HG03060 (cell line): ENCODE measurements at regions not wholly inside any gene's neighbourhood (a gene's known extent, or its start where the extent isn't known, plus 50 kb on each side); places are given as distances from the start of the nearest gene placed in this dataset.

ENCODE experiments used
- ATAC-seq: cut with Tn5 transposase; IDR thresholded peaks from one replicate; pipeline ENCODE4 v1.9.1; 2021; ENCODE audit warnings: low read depth, moderate number of reproducible peaks; ENCODE audit not compliant: unreplicated experiment

DNA sequence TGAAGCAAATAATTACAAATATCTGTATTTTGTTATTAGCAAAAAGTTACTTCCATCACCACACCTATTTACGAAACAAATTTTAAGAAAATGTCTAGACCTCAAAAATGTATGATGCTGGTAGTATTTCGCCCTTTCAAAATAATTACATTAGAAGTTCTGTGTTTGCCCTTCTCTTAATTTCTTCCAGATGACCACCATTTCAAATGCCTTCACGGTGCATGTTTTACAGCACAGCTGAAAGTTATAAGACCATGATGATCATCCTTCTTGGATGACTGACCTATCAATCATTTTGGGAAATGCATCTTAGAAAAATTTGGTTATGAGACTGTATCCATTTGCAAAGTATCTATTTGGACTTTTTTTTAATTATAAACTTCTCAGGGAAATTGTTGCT lies 390.8 kb downstream of the SLITRK6 start:
- ATAC-seq: no peak

DNA sequence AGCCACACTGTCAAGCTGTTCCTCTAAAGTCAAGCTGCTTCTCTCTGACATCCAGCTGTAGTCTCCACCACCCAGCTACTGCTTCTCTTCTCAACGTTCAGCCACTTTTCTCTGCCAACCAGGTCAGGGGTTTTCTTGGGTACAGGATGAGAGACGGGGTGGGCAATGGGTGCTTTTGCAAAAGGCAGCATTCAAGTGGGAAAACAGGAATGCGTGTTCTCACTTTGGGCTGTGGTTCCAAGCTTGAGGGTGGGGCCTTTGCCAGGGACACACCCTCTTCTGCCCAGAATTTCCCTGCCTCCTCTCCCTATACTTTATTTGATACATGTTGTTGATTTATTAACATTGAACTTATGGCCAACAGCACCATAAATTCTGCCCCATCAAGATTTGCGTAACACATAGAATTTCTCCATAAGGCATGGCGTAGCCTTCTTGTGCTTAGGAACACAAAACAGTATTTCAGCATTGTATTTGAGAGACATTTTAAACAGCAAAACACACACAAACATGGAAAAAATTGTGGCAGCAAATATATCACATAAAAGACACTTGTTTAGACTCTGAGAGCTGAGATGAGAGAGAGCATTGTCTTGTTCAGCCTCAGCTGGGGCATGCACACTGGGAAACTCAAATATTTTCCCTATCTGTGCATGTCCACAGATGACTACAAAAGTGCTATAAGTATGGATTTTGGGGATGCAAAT lies 392.8 kb downstream of the SLITRK6 start:
- ATAC-seq: no peak

DNA sequence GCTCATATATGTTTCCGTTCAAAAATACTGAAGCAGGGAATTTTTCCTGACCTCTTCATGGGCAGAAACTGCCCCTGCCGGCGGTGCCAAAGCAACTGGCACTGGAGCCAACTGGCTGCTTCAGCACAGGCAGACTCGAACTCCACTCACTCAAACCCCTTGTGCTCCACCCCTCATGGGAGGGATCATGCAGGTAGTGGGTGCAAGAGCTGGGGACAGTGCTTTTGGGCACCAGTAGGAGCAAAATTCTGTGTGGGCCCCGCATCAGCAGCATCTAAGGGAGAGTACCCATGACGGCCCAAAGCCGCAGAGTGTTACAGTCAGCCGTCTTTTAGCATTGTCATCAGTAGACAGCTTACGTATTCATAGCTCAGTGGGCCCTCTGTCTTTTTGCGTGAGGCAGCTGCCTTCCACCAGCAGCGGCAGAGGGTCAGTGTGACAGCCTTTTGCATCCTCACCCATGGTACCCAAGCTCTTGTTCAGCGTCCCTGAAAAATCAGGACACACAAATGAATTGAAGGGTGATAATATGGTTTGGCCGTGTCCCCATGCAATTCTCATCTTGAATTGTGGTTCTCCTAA lies 393.8 kb downstream of the SLITRK6 start:
- no peak for ATAC-seq

DNA sequence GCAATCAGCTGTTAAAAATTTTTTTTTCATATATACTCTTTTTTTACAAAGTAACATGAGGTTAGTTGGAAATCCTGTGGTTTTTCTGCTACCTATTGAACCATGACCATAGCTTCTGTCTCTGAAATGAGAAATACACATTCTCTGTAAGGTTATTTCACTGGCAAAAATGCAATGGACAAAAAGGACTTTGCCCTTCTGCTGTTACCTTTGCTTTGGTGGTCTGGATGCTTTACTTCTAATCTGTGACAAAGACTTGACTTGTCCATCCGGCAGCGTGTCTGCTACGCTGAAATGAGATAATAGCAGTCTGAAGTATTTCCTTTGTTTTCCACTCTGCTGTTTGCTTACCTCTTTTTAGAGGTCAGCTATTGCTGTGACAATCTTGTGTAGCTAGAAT lies 412.8 kb downstream of the SLITRK6 start:
- no peak for ATAC-seq

DNA sequence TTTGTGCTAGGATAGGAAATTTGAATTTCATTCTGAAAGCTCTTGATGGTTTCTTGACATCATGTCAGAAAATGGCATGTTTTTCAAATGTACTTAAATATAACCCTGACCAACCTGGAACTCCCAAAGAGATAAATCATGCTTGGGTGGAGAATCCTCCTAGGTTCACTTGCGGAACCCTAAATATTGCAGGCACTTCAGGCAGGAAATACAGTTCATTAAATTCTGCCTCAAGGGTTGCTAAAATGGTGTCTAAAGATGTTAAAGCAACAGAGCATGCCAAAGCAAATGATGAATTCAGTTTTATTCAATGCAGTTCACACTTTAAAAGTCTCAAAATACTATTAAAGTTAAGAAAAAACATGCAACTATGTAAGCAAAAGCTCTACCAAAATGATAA lies 415.9 kb downstream of the SLITRK6 start:
- no peak for ATAC-seq

DNA sequence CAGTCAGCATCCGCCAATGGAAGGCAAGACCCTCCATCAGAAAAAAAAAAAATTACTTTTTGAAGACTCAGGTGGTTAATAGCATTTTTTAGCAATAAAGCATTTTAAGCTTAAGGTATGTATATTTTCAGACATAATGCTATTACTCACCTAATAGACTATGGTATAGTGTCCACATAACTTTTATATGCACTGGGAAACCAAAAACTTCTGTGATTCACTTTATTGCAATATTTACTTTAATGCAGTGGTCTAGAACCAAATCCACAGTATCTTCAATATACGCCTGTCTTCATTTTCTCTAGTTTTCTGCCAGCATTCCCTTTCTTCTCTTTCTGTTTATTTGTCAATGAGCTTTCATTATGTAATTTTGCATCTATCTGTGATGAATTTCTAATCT lies 418.1 kb downstream of the SLITRK6 start:
- no peak for ATAC-seq

DNA sequence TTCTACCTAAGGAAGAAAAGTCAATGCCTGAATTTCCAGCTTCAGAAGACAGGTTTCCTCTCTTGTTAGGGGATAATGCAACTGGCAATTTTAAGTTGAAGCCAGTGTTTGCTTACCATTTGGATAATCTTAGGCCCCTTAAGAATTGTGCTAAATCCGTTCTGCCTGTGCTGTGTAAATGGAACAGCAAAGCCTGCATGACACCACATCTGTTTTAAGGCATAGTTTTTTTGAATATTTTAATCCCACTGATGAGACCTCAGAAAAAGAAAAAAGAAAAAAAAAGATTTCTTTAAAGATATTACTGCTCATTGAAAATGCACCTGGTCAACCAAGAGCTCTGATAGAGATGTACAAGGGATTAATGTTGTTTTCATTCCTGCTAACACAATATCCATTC lies 419.2 kb downstream of the SLITRK6 start:
- ATAC-seq: no peak

DNA sequence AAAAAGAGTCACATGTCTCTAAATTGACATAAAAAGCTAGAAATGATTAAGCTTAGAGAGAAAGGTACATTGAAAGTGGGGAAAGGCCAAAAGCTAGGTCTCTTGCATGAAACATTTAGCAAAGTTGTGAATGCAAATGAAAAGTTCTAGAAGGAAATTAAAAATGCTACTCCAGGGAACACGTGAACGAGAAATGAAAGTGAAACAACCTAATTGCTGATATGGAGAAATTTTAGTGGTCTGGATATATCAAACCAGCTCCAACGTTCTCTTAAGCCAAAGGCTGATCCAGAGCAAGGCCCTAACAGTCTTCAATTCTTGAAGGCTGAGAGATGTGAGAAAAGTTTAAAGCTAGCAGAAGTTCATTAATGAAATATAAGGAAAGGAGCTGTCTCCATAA lies 419.8 kb downstream of the SLITRK6 start:
- no peak for ATAC-seq

DNA sequence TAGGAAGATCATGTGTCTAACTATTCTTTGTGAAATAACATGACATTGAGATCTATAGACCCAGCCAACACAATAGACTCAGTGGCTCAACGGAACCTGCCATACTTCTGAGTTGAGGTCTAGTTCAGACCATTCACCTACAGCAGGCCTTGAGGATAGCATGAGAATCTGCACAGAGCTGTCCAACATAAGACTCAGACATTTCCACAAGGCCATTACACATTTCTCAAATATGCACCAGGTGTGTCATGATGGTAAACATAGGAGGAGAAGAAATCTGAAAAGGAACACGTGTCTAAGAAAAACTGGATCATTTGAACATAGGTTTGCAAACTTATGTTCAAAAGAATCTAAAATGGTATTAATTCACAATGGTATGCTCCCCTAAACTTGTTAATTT lies 421.4 kb downstream of the SLITRK6 start:
- no peak for ATAC-seq

DNA sequence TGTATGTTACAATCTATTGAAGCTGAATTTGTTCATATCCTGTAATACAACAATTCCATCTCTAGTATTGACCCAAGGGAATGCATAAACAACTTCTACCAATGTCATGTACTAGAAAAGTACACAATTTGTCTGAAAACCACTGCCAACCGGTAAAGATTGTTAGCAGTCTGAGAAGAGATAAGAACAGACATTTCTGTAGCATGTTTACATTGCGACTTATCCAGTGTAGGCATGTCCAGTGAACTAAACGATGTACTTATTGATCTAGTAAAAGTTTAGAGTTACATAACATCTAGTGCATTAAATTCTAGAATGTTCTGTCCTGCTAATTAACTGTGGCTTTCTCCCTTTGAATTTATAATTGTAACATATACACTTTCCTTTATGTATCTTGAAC lies 425.9 kb downstream of the SLITRK6 start:
- ATAC-seq: no peak

DNA sequence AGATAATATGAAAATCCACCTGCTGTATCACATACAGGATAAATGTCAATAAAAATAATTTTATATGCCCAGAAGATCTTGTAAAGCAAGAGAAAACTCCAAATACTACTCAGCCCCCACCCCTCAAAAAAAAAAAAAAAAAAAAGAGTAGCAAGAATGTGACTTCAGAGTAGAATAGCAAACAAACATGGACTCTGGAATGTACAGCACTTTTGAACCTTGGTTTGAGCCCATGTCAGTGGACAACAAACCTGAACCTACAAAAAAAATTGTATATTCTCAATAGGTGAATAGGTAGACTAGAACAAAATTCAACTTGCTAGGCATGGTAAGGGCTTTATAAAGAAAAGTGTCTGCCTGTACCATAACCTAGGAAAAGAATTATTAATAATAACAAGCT lies 428.0 kb downstream of the SLITRK6 start:
- no peak for ATAC-seq

DNA sequence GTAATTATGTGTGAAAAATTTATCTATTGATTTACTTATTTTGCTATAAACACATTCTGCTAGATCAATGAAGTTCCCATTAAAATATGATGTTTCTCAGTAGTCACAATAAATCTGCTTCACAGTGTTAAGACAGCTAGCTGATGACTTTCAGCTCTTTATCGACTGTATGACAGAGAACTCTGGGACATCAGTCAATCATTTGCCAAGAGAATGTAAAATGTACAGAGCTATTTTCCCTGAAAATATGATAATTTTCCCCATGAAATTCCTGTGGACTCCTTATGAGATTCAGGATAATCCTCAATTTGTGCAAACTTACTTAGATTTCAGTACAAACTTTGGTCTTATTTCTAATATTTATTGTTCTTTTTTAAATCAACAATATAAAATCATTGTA lies 430.5 kb downstream of the SLITRK6 start:
- no peak for ATAC-seq

DNA sequence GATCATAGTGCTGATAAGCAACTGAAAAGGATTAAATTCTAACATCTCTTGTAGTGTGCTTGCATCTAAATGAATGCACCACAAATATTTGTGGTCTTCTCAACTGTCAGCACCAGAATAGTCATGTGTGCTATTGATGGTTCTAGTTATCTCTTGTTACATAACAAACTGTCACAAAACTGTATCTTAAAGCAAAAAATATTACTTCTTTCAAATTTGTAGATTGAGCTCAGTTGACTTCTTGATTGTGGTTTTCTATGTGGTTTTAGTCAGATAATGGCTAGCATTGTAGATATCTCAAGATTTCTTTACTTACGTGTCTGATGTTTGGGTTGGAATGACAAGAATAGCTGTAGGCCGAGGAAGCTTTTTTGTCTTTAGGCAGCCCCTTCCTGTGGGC lies 431.3 kb downstream of the SLITRK6 start:
- ATAC-seq: no peak

DNA sequence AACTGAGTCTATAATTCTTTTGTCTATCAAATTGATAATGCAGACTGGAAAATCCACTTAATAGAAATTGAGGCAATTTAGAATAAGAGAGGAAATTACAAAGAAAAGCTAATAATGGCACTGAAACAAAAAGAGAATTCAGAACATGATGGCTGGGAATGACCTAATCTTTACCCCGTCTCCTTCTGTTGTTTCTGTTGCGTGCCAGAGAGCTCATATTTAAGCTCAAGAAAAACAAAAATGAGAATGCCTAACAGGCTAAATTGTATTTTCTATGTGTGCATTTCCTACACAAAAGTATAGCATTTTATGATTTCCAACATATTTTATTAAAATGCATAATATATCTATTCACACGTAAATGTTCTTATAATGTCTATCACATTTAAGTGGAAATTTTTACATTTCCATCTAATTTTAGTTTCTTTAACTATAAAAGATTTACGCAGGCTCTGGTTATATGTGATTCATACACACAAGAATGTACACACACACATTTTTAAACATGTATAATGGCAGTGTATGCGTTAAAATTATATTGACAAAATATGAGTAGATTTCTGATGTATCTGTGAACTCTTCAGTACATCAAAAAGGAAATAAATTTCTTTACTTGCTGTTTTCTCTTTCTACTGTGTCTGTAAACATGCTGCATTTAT lies 432.3 kb downstream of the SLITRK6 start:
- no peak for ATAC-seq

DNA sequence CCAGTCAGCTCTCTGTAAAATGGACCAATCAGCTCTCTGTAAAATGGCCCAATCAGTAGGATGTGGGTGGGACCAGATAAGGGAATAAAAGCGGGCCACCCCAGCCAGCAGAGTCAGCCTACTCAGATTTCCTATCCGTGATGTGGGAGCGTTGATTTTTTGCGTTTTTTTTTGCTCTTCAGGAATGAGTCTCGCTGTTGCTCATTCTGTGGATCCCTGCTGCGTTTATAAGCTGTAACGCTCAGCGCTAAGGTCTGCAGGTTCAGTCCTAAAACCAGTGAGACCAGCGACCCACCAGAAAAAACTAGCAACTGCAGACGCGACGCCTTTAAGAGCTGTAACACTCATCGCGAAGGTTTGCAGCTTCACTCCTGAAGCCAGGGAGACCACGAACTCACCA lies 435.7 kb downstream of the SLITRK6 start:
- ATAC-seq: no peak

DNA sequence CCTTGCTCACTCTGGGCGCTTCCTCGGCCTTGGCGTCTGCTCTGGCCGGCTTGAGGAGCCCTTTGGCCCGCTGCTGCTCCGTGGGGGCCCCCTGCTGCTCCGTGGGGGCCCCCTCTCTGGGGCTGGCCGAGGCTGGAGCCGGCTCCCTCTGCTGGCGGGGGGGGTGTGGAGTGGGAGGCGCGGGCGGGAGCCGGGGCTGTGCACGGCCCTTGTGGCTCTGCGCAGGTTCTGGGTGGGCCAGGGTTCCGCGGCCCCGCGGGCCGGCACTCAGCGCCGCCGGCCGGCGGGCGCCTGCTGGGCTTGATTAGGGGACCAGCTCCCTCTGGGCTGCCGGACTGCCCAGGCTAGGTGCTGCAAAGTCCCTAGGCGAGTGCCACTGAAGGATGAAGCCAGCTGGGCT lies 436.2 kb downstream of the SLITRK6 start:
- no peak for ATAC-seq

DNA sequence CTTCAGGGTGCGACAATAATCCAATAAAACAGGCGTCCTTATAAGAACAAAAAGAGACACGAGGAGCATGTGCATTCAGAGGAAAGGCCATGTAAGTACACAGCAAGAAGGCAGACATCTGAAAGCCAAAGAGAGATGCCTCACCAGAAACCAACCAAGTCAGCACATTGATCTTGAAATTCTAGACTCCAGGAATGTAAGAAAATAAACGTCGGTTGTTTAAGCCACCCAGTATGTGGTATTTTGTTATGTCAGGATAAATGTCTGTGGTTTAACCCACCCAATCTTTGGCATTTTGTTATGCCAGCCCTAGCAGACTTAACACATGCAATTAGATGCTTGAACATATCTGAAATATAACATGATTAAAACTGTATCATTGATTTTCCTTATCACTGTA lies 452.0 kb downstream of the SLITRK6 start:
- no peak for ATAC-seq

DNA sequence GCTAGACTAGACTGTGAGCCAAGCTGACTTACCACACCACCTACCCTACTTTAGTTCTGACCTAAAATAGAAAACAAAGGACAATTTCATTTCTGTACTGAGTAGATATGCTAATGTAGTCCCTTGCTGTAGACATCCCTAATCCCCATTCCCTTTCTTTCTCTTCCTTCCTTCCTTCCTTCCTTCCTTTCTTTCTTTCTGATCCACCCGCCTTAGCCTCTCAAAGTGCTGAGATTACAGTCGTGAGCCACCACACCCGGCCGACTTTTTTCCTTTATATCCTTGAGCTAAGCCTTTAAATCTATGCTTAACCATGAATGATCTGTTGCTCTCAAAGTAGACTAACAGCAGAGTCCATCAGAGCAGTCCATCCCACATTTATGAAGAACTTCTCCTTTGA lies 465.0 kb downstream of the SLITRK6 start:
- no peak for ATAC-seq

DNA sequence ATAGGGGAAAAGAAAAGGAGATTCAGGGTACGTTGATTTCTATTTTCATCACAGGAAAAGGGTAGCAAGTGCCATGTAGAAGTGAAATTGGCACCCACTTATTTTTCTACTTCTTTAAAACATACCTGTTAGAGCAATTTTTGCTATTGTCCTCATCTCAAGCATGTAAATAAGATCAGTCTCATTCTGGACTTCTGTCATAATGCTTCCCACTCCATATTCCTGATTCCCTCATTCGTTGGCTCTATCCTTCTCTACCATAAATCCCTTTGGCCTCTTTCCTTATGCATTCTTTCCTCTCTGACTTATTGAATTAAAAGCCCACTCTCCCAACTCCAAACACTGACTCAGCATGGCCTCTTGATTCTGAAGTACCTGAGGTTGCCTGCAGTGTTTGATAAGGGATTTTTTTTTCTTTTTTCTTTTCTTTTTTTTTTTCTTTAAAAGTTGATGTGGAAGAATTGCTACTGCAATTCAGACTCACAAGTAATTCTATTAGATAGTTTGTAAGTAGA lies 465.7 kb downstream of the SLITRK6 start:
- no peak for ATAC-seq

DNA sequence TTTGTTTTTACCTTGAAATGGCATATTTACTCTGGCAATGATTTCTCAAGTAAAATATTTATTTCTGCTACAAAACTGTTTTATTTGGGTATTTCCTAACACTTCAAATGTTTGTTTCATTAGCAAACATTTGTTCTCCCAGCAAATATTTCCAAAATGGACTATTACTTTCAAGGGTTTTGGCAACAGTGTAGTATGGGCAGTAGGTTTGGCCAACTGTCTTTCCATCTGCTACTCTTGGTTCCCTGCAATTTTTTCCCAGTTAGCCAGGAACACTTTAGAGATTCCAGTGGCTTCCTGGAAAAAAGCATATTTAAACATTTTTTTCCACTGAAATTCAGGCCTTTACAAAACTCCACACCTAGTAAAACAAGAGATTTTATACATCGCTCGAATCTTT lies 466.6 kb downstream of the SLITRK6 start:
- ATAC-seq: no peak

DNA sequence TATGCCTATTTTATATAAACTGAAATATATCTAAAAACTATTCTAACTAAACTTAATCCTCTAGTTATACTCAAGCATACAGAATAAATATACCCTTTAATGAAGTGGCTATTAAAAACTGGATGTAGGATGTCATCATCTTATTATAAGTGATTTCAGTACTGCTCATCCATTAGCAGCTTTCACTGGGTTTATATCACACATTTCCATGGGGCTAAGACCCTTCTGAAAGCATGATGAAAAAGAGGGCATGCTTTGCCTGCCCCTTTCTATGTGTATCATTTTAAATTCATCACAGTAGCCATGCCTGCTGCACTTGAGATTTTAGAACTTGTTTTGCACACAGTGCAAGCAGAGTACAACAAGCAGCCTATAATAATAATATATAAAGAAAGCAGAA lies 477.5 kb downstream of the SLITRK6 start:
- ATAC-seq: no peak

DNA sequence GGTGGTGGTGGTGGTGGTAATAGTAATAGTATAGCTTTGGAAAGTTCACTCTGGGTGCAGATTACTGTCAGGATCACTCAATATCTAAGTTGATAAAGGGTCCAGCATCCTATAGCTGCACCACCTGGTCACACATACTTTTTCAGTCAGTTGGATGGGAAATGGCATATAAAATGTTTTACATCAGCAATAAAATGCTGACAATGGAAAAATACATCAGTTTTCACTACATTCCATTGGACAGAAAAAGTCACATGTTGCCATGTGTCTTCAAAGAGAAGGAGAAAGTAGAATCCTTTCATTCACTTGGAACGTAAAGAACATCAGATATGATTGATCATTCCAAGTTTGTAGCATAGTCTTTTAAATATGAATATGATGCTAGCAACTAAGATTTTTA lies 481.4 kb downstream of the SLITRK6 start:
- ATAC-seq: no peak
